ENCODE measurements at regions not wholly inside any gene's neighbourhood (a gene's known extent, or its start where the extent isn't known, plus 50 kb on each side); places are given as distances from the start of the nearest gene placed in this dataset.

- Histone ChIP-seq H3K36me3 (ENCODE audit: insufficient read depth) (no peaks in the 10 kb centered on the region), H3K27me3 (ENCODE audit: insufficient read depth, low read depth) (no peaks in the 10 kb centered on the region), H3K9ac (no peak overlapping the region), H3K27ac (no peak overlapping the region), H3K4me2 (no peak overlapping the region), H2AFZ (ENCODE audit: low read depth) (no peak overlapping the region), H4K20me1 (ENCODE audit: insufficient read depth) (no peaks in the 10 kb centered on the region), H3K4me3 (IDR thresholded peaks at IDR 0.05; ENCODE audit: insufficient read depth, low read depth, low read length) (no peak overlapping the region), H3K4me1 (ENCODE audit: low read depth, poor library complexity, severe bottlenecking) (no peaks in the 10 kb centered on the region), H3K79me2 (ENCODE audit: insufficient read depth, low read depth) (no peaks in the 10 kb centered on the region)
- no peak for TF ChIP-seq CTCF (conservative IDR thresholded peaks at IDR 0.05; ENCODE audit: low read depth, low read length)
Observed at GRCh38 chrX:28303486-28303885, 283.8 kb upstream of the IL1RAPL1 start.

GRCh38 chrX:28278726-28279125, 297.5 kb upstream of the DCAF8L1 start:
- no peaks in the 10 kb centered on the region for H4K20me1 ChIP-seq (ENCODE audit: insufficient read depth)
- no peak for TF ChIP-seq CTCF (conservative IDR thresholded peaks at IDR 0.05; ENCODE audit: low read depth, low read length)
- H3K4me1 ChIP-seq (ENCODE audit: low read depth, poor library complexity, severe bottlenecking): no peaks in the 10 kb centered on the region

GRCh38 chrX:28278251-28278650, 297.0 kb upstream of the DCAF8L1 start:
- no peak overlapping the region for H3K4me2 ChIP-seq
- H3K27me3 ChIP-seq (ENCODE audit: insufficient read depth, low read depth): no peaks in the 10 kb centered on the region
- no peaks in the 10 kb centered on the region for H3K4me1 ChIP-seq (ENCODE audit: low read depth, poor library complexity, severe bottlenecking)
- no peak overlapping the region for H3K9ac ChIP-seq
- no peaks in the 10 kb centered on the region for H3K79me2 ChIP-seq (ENCODE audit: insufficient read depth, low read depth)
- H4K20me1 ChIP-seq (ENCODE audit: insufficient read depth): no peaks in the 10 kb centered on the region
- no peak overlapping the region for H3K4me3 ChIP-seq (IDR thresholded peaks at IDR 0.05; ENCODE audit: insufficient read depth, low read depth, low read length)
- no peak overlapping the region for H2AFZ ChIP-seq (ENCODE audit: low read depth)
- no peak for TF ChIP-seq CTCF (conservative IDR thresholded peaks at IDR 0.05; ENCODE audit: low read depth, low read length)
- no peak overlapping the region for H3K27ac ChIP-seq
- H3K36me3 ChIP-seq (ENCODE audit: insufficient read depth): no peaks in the 10 kb centered on the region

More at GRCh38 chrX:28278726-28279125, 297.5 kb upstream of the DCAF8L1 start:
- Histone ChIP-seq H3K4me3 (IDR thresholded peaks at IDR 0.05; ENCODE audit: insufficient read depth, low read depth, low read length) (no peak overlapping the region), H3K36me3 (ENCODE audit: insufficient read depth) (no peaks in the 10 kb centered on the region), H3K27ac (no peak overlapping the region), H3K9ac (no peak overlapping the region), H3K79me2 (ENCODE audit: insufficient read depth, low read depth) (no peaks in the 10 kb centered on the region), H3K27me3 (ENCODE audit: insufficient read depth, low read depth) (no peaks in the 10 kb centered on the region), H2AFZ (ENCODE audit: low read depth) (no peak overlapping the region), H3K4me2 (no peak overlapping the region)

- no peak overlapping the region for H2AFZ ChIP-seq (ENCODE audit: low read depth)
- no peaks in the 10 kb centered on the region for H3K79me2 ChIP-seq (ENCODE audit: insufficient read depth, low read depth)
- no peak overlapping the region for H3K9ac ChIP-seq
- H3K4me3 ChIP-seq (IDR thresholded peaks at IDR 0.05; ENCODE audit: insufficient read depth, low read depth, low read length): no peak overlapping the region
- H3K27ac ChIP-seq: no peak overlapping the region
- H4K20me1 ChIP-seq (ENCODE audit: insufficient read depth): no peaks in the 10 kb centered on the region
- no peaks in the 10 kb centered on the region for H3K27me3 ChIP-seq (ENCODE audit: insufficient read depth, low read depth)
- no peak overlapping the region for H3K4me2 ChIP-seq
- no peaks in the 10 kb centered on the region for H3K36me3 ChIP-seq (ENCODE audit: insufficient read depth)
- H3K4me1 ChIP-seq (ENCODE audit: low read depth, poor library complexity, severe bottlenecking): no peaks in the 10 kb centered on the region
- TF ChIP-seq CTCF (conservative IDR thresholded peaks at IDR 0.05; ENCODE audit: low read depth, low read length): no peak
Observed at GRCh38 chrX:28273736-28274135, 292.5 kb upstream of the DCAF8L1 start.

Measured in KMS-11 (cell line).